Epithelial cell of esophagus (primary cell): ENCODE measurements at regions not wholly inside any gene's neighbourhood (a gene's known extent, or its start where the extent isn't known, plus 50 kb on each side); places are given as distances from the start of the nearest gene placed in this dataset.
"Not testable (repeated sequence)": the region's sequence is repeated elsewhere in the genome, so short reads cannot be mapped to it uniquely, and the experiment has no call there.

ENCODE experiments used
- DNase-seq: peaks from one replicate; pipeline ENCODE4 v3.0.0; 2010; ENCODE audit warnings: low read depth
- H3K4me3 ChIP-seq: 2 replicates; pipeline ENCODE4 v1.5.1; 2011; ENCODE audit warnings: mild to moderate bottlenecking, low read length, control low read depth
- TF ChIP-seq, protein P1 (sequence below): IDR thresholded peaks from 2 replicates; pipeline ENCODE4 v1.5.1; 2011; ENCODE audit warnings: low read depth, mild to moderate bottlenecking, low read length, control low read depth, inconsistent platforms; ENCODE audit not compliant: insufficient read depth; ENCODE audit errors: missing control alignments

DNA sequence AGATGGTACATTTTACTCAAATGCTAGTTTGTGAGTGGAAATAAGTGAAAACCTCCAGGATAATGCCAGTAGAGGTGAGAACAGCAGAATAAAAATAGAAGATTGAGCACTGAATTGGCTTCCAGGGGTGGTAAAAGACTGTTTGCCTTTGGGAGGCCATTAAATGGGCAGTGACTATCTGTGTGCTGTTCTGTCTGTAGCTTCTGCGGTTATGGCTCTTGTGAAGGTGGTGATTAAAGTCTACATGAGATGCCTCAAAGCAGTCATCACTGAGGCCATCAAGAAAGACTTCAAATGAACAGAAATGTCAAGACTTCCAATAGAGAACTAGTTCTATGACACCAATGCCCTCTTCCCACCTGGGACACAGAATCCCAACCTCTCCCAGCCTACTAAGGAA is 108.8 kb downstream of the EFHB start:
- TF ChIP-seq, protein P1, sequence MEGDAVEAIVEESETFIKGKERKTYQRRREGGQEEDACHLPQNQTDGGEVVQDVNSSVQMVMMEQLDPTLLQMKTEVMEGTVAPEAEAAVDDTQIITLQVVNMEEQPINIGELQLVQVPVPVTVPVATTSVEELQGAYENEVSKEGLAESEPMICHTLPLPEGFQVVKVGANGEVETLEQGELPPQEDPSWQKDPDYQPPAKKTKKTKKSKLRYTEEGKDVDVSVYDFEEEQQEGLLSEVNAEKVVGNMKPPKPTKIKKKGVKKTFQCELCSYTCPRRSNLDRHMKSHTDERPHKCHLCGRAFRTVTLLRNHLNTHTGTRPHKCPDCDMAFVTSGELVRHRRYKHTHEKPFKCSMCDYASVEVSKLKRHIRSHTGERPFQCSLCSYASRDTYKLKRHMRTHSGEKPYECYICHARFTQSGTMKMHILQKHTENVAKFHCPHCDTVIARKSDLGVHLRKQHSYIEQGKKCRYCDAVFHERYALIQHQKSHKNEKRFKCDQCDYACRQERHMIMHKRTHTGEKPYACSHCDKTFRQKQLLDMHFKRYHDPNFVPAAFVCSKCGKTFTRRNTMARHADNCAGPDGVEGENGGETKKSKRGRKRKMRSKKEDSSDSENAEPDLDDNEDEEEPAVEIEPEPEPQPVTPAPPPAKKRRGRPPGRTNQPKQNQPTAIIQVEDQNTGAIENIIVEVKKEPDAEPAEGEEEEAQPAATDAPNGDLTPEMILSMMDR = no peak
- H3K4me3 ChIP-seq = no peak overlapping the region
- DNase-seq = no peak

DNA sequence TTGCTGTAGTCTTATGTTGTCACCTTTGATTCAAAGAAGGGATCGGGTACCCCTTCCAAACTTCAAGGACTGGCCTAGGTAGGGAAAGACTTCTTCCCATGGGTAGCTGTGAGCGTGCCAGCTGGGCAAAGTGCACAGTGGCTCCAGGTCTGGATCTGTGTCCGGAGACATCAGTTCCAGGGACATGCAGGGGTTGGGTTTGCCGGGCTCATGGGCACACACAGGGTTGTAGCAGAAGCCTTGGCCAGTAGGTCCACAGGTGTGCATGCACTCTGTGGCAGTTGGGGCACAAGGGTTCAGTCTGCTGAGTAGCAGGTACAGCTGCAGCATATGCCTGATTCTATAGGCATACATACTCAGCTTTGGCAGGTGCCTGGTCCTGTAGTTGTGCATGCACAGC is 111.2 kb downstream of the EFHB start:
- TF ChIP-seq, protein P1 = no peak
- no peak overlapping the region for H3K4me3 ChIP-seq
- DNase-seq = no peak

DNA sequence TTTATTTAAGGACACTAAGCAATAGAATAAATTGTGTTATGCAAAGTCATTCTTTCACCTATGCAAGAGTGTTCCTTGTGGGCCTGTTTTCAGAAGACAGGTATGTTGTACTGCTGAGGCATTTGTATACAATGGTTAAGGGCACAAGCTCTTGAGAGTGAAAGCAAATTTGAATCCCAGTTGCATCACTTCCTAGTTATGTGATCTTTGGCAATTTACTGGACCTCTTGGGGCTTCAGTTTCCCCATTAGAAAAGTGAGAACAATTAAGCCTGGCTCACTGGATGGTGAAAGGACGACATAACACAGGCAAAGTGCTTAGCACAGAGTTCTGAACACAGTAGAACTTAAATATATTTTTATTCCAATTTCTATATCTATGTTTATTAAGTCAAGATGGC is 117.4 kb downstream of the EFHB start:
- TF ChIP-seq, protein P1 = no peak
- no peak for DNase-seq
- H3K4me3 ChIP-seq = no peak overlapping the region

DNA sequence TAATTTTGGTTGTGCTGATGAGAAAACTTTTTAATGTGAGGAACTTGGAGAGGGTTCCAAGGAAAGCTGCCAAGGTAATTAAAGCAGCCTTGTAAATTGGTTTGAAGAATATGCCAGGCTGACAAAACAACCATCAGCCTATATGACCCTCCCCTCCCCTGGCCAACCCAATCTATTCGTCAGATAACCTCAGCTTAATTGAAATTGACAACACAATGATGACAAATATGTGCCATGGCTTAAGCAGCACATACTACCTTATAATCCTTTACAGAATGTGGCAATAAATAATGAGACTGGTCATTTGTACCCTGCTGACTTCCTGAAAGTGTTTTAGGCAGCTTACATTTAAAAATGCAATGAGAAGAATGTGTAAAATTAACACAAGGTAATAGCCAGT is 118.2 kb downstream of the EFHB start:
- TF ChIP-seq, protein P1 = no peak
- no peak for DNase-seq
- H3K4me3 ChIP-seq = no peak overlapping the region

DNA sequence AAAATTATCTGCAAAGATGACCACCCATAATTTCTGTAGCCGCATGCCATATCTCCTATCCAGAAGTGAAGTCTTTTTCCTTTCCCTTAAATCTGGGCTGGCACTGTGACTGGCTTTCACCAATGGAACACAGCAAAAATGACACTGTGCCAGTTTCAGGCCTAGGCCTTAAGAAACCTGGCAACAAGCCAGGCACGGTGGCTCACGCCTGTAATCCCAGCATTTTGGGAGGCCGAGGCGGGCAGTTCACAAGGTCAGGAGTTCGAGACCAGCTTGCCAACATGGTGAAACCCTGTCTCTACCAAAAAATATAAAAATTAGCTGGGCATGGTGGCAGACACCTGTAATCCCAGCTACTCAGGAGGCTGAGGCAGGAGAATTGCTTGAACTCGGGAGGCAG is 120.3 kb downstream of the EFHB start:
- not testable (repeated sequence) for H3K4me3 ChIP-seq, DNase-seq

DNA sequence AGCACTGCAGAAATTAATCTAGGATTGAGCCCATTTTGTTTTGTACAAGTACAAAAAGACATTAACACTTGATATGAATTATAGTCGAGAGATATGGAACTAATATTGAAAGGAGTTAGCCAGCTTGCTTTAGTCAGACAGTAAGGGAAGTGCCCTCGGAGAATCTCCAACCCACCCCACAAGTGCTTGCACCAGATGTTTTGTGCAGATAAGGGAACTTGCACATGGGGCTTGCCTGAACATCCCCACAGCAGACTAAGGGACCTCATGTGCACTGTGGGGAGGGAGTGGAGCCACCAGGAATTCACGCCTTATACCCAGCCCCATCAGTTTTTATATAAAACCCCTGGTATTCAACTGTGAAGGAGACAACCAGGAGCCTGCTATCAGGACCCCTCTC is 122.3 kb downstream of the EFHB start:
- DNase-seq = no peak

DNA sequence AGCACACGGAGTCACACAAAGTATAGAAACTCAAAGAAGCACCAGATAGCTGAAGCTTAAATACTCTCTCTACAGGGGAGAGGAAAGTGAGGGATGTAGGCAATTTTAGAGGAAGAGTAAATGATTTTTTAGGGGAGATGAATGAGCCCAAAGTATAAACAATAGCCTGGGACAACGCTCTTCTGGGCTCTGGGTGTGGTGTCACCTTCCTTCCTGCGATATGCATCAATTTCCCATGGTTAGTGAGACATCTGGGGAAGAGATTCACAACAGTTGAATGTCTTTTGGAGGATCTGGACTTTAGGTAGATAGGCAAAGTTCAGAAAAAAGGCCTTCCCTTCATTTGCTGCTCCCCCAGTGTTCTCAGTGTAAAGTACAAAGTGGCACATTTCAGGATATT is 125.2 kb downstream of the EFHB start:
- no peak overlapping the region for H3K4me3 ChIP-seq
- DNase-seq = no peak
- TF ChIP-seq, protein P1 = no peak

More for the DNA sequence above, 122.3 kb downstream of the EFHB start:
- no peak overlapping the region for H3K4me3 ChIP-seq
- TF ChIP-seq, protein P1 = no peak

DNA sequence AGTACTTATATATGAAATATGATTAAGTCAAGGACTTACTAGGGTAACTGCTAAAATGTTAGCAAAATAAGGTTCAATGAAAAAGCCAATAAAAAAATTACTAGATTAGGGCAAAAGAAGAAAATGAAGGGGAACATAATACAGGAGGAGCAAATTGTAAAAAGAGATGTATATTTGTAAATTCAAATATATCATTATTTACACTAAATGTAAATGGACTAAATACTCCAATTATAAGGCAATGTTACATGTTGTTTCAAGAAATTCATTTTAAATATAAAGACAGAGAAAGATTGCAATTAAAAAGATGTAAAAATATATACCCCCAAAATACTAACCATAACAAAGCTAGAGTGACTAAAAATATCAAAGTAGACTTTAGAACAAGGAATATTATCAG is 134.1 kb downstream of the EFHB start:
- no peak overlapping the region for H3K4me3 ChIP-seq
- DNase-seq = no peak
- TF ChIP-seq, protein P1 = no peak
